Posterior cingulate gyrus (tissue), 11 donors: ENCODE measurements at regions not wholly inside any gene's neighbourhood (a gene's known extent, or its start where the extent isn't known, plus 50 kb on each side); places are given as distances from the start of the nearest gene placed in this dataset.
"Not testable (repeated sequence)": the region's sequence is repeated elsewhere in the genome, so short reads cannot be mapped to it uniquely, and the experiment has no call there.

Experiments
- DNase-seq, 10 donors: peaks; one replicate each; pipeline versions ENCODE4 v3.0.0 to v3.0.0-alpha.2; 2020 to 2021; ENCODE audit warnings: mixed read lengths in 3 of 10
- intact Hi-C: fragments of 100-400 bp; cut with DNase I; formaldehyde crosslinking; loops from one replicate; pipeline ENCODE4 v1.15.1; 2023

DNA sequence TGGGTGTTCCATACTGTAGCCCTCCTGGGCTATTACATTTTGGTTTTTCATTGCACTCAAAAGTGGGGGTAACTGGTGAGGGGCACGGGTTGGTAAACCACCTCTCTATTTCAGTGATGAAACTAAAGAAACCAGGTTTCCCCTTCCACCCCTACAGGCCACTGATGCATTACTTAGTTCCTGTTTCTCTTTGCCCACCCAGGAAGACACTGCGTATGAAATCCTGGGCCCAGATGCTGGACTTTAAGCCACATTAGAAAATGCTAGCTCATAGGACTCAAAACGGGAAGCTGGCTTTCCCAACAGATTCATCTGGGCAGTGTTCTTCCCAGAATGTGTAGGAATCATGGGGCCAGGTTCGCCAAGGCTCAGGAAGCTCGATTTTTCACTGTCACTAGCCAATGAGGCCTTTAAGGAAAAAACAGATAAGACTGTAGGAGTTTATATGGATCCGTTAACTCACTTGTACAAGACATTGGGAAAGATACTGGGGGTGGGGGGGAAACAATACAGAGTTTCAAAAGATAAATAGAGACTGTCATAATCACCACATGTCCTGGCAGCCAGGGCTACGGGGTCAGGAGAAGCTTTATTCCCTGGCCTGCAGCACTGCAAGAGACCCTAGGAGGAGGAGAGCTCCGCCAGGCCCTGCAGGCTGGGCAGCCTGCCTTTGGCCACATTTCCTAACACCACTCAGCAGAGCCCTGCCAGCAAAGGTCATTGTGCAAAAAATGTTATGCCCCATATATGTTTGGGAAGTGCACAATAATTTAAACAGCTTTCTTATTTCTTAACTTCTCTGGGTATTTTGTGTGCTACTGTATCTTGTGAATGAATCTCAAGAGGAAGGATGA lies 228.5 kb upstream of the PLGLB2 start:
- DNase-seq, intact Hi-C loops: not testable (repeated sequence)

DNA sequence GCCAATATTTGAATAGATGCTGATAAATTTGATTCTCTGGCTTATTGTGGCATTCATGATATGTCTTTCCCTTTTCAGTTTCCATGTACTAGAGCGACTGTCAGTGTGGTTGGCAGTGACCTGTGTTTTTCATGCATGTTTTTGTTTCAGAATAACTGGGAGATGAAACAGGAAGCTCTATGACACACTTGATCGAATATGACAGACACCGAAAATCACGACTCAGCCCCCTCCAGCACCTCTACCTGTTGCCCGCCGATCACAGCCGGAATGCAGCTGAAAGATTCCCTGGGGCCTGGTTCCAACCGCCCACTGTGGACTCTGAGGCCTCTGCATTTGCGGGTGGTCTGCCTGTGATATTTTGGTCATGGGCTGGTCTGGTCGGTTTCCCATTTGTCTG lies 226.8 kb upstream of the PLGLB2 start:
- DNase-seq = peak in 1 of 10 donors; percentile 54
- intact Hi-C loops = not testable (repeated sequence)

DNA sequence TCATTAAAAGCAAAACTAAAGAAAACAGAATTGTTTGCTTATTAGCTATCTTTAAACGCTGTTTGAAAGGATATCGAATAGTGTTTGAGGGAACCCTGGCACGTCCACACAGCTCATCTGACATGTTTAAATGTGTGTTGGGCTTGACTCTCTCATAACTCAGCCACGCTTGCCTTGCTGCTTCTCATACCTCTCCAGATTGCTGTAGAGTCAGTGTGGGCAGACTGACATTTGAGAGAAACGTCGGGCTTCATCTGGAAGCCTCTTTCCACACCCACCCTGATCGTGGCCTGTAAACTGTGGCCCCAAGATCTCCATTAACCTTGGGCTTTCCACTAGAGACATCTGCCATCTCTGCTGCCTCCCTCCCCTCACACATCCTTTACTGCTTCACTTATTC lies 226.4 kb upstream of the PLGLB2 start:
- intact Hi-C loops = not testable (repeated sequence)

DNA sequence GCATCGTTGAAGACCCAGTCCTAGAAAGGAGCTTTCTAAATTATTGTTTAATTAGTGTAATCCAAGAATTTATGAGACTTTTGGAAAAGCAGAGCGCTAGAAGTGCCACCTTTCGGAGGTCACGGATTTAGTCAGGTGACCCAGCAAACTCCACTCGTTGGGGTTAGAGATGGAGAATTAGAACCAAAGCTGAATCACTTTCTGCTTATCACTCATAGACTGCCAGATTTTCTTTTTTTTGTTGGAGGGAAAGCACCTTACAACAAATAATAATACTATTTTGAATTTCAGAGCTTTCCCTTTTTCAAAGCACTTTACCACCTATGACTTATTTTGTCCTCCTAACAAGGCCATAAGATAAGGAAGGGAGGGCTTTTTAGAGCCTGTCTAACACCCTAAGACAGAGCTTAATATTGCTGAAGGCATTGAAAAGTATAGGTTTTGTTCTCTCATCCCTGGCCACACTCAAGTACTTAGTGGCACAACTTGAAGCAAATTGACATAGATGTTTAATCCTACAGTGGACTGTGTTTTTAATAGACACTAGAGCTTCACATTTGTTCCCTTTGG lies 223.2 kb upstream of the PLGLB2 start:
- intact Hi-C loops, DNase-seq: not testable (repeated sequence)

More for the DNA sequence above, 226.4 kb upstream of the PLGLB2 start:
- not testable (repeated sequence) for DNase-seq

DNA sequence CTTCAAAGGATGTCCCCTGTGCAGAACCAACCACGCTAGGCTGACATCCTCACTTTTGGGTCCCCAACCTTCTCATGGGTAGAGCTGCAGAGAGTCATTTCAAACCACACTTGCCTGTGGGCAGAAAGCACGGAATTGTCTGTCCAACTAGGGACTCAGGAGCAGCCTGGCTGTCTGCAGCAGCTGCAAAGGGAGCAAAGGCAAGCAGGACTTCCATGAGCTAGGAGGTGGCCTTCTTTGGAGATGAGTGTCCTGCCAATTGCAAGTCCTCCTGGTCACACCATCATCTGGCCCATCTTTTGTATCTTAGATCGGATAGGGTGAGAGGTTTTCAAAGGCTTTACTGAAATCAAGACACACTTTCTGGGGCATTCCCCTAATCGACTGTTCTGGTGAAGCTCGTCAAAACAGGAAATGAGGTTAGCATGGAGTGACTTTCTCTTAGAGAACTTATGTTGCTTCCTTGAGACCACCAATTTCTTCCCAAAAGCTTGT lies 222.3 kb upstream of the PLGLB2 start:
- DNase-seq, intact Hi-C loops: not testable (repeated sequence)

DNA sequence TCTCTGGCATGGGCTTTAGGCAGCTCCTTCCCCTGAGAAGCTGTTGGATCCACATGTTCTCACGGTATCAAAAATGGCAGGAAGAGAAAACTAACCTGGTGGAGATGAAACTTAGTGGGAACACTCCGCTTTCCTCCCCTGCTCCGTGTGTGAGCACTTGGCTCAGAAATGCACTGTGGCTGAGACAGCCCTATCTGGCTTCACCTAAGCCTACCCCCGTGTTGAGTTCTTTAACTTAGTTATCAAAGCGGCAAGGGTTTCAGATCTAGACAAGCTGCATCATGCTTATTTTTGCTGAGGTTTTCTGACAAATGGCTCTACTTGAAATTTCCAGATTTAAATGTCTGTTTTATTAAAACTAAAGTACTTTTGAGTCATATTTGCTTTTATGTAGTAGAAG lies 221.6 kb upstream of the PLGLB2 start:
- intact Hi-C loops, DNase-seq: not testable (repeated sequence)

DNA sequence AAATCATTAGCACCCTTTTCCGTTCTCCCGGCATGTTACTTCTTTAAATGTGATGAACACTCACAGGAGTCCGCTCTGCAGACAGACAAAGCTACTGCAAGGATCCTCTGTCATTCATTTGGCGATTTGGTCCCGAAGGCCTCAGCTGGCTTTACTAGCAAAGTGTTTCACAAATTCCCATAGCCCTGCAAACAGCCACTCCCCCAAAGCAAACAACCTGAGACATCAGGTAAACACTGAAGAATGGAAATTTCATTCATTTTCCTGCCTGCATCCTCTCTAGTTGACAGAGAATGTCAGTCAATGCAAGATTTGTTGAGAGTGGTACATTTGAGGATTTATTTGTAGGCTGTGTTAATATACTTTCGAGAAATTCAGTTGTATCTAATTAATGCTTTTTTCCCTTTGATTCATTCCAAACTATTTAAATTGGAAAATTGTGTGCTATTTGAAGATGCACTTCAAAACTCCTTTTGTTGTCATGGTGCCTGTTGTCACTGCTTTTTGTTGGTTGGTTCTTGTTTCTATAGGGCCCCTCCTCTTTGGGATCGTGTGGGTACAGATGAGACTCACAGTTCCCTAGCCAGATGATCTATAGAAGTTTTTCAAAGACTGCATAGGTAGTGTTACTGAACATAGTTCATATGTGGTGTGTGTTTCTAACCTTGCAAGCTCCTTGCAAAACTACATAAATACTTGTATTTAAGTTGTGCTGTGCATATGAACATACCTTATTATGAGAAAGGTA lies 215.7 kb upstream of the PLGLB2 start:
- intact Hi-C loops = not testable (repeated sequence)
- peak in 1 of 10 donors; percentile 14 for DNase-seq

DNA sequence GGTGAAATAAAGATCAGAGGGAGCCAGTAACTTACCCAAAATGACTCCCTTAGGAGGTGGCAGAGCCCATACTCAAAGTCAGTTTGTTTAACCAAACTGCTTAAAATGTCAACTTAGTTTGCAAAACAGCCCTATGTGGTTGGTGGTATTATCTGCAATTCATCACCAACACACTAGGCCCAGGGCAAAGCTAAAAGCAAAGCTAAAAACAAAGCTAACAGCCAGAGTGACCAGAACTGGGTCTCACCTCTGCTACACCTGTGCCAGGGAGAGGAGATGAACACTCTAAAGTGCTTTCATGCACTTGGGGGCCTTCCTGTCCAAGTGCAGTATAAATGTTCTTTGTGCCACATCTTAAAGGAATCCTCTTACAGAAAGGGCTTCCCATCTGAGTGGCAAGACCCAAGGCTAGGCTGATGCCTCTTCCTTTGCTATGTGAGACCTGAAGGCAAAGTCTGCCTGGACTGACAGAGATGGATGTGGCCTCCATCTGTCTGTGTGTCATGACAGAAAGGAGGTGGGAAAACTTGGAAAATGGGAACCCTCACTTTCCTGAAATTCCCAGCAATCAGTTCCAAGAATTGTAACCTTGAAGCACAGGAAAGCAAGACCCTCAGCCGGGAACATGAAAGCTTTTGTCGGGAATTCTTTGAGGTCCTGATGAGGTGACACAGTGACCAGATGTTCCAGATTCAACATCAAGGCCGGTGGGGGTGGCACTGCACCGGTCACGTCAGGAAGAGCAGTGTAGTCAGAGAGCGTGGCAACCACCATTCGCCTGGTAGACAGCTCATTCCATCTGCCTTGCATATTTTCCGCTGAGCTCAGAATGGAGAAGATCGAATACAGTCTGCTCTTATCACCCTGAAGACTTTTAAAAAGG lies 214.3 kb upstream of the PLGLB2 start:
- intact Hi-C loops = not testable (repeated sequence)
- DNase-seq = peak in 1 of 10 donors; percentile 39

DNA sequence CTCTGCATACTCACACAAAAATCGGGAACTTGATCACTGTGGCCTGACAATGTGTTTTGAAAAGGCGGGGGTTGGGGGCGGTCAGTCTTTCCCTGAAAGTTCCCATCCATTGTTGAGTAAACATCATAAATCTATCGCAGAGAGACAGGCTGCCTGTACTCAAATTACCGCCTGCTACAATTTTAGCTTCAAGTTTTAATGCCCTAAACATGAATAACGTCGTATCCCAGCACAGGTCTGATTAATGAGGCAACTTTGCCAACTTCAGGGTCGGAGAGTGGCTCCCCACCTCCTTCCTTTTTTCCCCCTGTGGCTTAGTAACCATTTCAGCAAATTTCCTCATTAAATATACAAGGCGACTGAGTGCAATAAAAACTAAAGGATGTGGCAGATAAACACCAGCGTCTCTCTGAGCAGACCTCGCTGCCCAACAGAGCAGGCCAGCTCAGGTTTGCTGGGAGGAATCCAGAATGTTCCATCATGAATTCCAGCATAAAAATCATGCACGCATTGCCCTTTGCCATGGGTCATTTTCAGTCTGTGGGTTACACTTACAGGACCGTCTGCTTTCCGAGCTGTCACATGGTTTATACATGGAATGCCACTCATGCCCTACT lies 213.5 kb upstream of the PLGLB2 start:
- DNase-seq, intact Hi-C loops: not testable (repeated sequence)

DNA sequence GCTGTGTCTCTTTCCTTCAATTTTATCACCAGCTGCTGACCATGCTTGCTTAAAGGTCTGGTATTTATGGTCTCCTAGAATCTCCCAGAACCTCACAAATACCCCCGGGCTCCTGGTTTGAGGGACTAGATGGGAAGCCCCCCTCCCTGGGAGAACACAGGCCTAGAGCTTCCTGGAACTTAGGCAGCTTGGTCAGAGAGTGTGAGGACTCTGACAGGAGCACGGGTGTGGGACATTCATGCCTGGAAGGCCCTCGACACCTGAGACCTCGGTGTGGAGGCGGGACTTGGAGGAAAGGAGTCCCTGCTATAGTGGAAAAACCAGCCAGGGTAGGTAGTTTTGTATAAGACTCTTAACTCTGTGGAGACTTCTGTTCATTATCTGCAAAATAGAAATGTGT lies 211.5 kb upstream of the PLGLB2 start:
- DNase-seq, intact Hi-C loops: not testable (repeated sequence)

DNA sequence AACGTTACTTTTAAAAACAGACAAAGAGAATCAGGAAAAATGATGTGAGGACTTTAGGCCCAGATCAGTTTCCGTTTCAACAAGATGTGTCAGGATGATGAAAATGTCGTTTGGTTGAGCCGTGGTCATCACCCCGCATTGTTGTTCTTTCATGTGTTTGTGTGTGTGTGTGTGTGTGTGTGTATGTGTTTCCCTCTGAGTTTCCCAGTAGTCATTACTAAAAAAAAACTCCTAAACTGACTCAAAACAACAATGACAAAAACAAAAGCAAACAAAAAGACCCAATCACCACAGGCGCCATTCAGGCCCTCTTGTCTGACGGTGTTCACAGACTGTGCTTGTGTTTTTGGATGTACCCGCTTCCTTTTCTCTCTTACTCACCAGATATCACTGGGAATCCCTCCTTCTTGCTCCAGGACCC lies 210.6 kb upstream of the PLGLB2 start:
- DNase-seq, intact Hi-C loops: not testable (repeated sequence)

DNA sequence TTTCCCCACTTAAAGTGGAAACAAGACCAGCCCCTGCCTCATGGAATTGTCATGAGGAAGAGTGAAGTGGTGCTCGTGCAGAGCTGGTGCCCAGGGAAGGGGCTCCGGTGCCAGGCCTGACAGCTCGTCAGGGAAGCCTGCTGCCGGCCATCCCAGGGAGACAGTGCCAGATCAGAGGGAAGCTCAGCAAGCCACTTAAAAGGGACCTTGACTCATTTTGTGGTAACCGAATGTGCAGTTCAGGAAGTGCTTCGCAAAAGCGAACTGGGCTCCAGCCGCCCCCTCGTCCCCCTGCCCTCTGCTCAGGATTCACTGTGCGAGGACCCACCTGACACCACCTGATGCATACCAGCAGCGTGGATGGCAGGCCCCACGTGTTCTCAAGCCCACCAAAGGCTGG lies 209.6 kb upstream of the PLGLB2 start:
- DNase-seq, intact Hi-C loops: not testable (repeated sequence)

DNA sequence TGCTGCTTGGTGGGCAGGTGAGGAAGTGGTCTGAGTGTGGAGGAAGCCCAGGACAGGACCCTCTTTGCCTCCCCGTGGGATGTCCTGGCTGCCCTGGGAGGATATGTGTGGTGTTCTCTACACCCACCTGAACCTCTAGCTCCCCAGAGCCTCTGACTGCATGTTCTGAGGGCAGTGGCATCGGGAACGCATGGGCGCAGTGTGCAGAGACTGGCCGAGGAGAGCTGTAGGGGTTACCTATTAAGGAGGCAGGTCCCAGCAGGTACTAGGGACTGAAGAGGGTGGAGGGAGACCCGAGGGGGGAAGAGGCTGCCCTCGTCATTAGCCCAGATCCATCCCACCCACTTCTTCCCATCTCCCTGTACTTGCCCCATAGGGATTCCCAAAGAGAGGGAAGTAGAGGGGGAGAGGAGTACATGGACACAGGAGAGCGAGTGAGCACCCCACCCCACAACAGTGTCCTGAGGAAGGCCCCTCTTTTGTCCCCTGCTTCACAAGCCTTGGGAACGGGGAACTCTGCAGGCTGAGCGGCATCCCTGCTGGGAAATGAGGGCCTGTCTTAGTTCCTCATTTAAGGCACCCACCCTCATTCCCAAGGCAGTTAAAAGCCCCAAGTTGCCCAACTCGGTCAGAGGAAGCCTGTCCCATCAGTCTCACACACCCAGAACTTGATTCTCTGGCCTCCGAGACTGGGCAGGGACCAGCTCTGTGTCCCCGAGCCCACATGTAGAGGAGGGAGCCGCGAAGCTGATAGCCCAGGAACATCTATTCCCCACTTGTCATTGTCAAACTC lies 208.5 kb upstream of the PLGLB2 start:
- DNase-seq, intact Hi-C loops: not testable (repeated sequence)

DNA sequence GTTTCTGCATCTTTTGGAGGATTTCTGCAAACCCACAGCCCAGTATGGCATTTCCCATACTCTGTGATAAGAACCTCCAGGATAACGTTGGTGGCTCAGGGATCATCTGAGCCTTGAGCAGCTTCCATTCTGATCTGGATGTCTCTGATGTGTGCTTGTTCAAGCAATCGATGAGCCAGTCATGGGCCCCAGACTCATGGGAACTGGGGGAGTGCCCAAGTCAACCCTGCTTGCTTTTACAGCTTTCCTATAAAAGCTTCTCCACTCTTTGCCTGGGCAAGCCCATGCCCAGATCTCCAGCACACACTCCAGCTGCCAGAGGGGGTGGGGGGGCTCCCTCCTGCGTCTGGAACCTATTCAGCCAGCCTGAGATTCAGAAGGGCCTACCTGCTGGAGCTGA lies 207.6 kb upstream of the PLGLB2 start:
- DNase-seq, intact Hi-C loops: not testable (repeated sequence)

DNA sequence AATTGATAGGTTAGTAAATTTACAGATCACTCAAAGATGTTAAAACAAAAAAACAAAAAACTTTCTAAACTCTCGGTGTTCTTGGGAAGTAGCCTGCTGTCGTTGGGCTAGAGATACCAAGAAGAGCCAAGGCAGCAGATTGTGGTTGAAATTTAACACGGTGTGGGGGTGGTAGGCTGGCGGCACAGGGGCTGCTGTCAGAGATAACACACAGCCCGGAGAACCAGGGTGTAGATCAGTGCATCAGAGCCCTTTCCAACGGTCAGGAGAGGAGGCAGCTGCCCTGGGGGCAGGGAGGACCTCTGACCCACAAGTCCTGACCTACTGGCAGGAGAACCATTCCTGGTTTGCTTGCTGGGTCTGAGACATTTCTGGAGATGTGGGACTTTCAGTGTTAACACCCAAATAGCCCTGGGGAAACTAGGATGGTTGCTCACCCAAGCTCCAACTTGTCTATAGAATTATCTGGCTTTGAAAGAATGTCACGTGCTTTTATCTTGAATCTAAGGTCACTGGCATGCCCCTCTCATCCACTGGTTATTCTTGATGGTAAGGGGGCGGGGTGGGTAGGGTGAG lies 205.2 kb upstream of the PLGLB2 start:
- peak in 4 of 10 donors; percentile 8 to 85 (median 76) for DNase-seq
- intact Hi-C loops = not testable (repeated sequence)

DNA sequence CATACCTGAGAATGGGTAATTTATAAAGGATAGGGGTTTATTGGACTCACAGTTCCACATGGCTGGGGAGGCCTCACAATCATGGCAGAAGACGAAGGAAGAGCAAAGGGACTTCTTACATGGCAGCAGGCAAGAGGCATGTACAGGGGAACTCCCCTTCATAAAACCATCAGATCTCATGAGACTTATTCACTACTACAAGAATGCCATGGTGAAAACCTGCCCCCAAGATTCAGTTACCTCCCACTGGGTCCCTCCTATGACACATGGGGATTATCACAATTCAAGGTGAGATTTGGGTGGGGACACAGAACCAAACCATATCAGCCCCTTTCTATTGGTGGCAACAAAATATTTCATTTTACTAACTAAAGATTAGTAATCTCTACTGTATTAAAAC lies 204.1 kb upstream of the PLGLB2 start:
- intact Hi-C loops, DNase-seq: not testable (repeated sequence)

DNA sequence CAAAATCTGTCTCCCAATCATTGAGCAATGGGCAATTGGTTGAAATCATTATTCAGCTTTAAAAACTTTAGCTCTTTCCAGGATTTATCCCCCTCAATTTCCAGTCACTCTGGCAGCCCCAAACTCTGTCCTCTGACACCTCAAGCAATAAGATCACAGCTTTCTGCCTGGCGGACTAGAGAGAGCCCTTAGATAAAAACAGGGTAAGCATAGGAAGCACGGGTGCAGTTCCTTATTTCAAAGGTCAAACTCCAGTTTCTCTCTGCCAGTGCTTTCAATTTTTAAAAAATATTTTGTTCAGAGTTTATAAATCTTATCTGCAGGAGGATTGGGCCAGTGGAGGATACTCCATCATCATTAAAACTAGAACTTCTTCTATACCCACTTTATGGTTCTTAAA lies 200.8 kb upstream of the PLGLB2 start:
- intact Hi-C loops, DNase-seq: not testable (repeated sequence)

DNA sequence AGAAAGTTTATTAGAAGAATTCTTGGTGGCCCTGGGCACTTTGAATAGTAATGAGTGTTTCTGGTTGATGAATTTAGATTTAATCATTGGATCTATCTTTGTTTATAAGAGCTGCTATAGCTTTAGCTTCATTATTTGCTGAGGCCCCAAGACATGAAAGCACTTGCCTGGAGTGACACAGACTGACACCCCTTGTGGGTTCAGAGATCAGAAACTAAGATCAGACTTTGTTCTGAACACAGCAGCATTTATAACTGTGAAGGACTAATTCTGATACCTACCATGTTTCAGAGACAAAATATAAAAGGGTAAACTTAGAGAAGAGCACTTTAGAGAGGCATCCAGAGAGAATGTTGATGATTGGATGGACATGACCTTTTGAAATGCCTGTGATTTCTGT lies 199.9 kb upstream of the PLGLB2 start:
- intact Hi-C loops = not testable (repeated sequence)

More for the DNA sequence above, 199.9 kb upstream of the PLGLB2 start:
- DNase-seq = not testable (repeated sequence)
